Dendritic cell treated with granulocyte-macrophage colony-stimulating factor and Interleukin-4, amounts not matched to agents 40 ng/mL and 50 ng/mL, for 4 days (primary cell): ENCODE measurements at regions not wholly inside any gene's neighbourhood (a gene's known extent, or its start where the extent isn't known, plus 50 kb on each side); places are given as distances from the start of the nearest gene placed in this dataset.
"Not testable (repeated sequence)": the region's sequence is repeated elsewhere in the genome, so short reads cannot be mapped to it uniquely, and the experiment has no call there.

Experiments used
- H3K27ac Mint-ChIP-seq: one replicate; pipeline ENCODE4 v1.8.0; 2022; ENCODE audit warnings: mild to moderate bottlenecking, mixed read lengths
- H3K27me3 Mint-ChIP-seq: one replicate; pipeline ENCODE4 v1.8.0; 2022; ENCODE audit warnings: mild to moderate bottlenecking, mixed read lengths
- H3K36me3 Mint-ChIP-seq: one replicate; pipeline ENCODE4 v1.8.0; 2022; ENCODE audit warnings: low read depth, mixed read lengths
- H3K4me1 Mint-ChIP-seq: one replicate; pipeline ENCODE4 v1.8.0; 2022; ENCODE audit warnings: low read depth, mixed read lengths
- H3K4me3 Mint-ChIP-seq: one replicate; pipeline ENCODE4 v1.8.0; 2022; ENCODE audit warnings: mild to moderate bottlenecking, moderate library complexity, mixed read lengths
- H3K9me3 Mint-ChIP-seq: one replicate; pipeline ENCODE4 v1.8.0; 2022; ENCODE audit warnings: mixed read lengths
- intact Hi-C: fragments of 100-400 bp; cut with micrococcal nuclease; formaldehyde crosslinking; loops from one replicate; pipeline ENCODE4 v1.15.0; 2022

GRCh38 chr21:9820579-9820978, 700.8 kb upstream of the TPTE start:
- intact Hi-C loops, H3K36me3 Mint-ChIP-seq: not testable (repeated sequence)

DNA sequence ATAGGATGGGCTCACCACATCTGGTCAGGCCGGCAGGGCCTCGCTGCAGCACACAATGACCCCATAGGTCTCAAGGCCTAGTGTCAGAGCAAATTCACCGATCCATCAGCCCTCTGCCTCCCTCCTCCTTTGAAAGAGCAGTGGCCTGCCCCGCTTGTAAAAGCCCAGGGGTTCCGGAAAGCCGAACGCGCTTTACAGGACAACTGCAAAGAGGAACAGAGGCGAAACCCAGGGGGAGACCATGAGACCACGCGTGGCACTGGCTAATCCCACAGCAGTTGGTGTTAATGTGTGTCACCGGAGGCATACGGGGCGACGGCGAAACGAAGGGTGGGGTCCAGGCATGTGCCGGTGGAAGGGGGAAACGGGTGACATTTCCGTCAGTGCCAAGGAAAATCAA, 699.9 kb upstream of the TPTE start:
- peaks cover 43% of the 10 kb centered on the region for H3K9me3 Mint-ChIP-seq
- H3K27me3 Mint-ChIP-seq, intact Hi-C loops, H3K4me1 Mint-ChIP-seq, H3K4me3 Mint-ChIP-seq, H3K36me3 Mint-ChIP-seq, H3K27ac Mint-ChIP-seq: not testable (repeated sequence)

More at GRCh38 chr21:9820579-9820978, 700.8 kb upstream of the TPTE start:
- H3K4me1 Mint-ChIP-seq, H3K4me3 Mint-ChIP-seq, H3K27me3 Mint-ChIP-seq, H3K27ac Mint-ChIP-seq: not testable (repeated sequence)
- peaks cover 43% of the 10 kb centered on the region for H3K9me3 Mint-ChIP-seq

- intact Hi-C loops, H3K36me3 Mint-ChIP-seq, H3K27ac Mint-ChIP-seq, H3K4me3 Mint-ChIP-seq, H3K27me3 Mint-ChIP-seq, H3K4me1 Mint-ChIP-seq: not testable (repeated sequence)
- peaks cover 43% of the 10 kb centered on the region for H3K9me3 Mint-ChIP-seq
Observed at GRCh38 chr21:9822093-9822820, 699.1 kb upstream of the TPTE start.

DNA sequence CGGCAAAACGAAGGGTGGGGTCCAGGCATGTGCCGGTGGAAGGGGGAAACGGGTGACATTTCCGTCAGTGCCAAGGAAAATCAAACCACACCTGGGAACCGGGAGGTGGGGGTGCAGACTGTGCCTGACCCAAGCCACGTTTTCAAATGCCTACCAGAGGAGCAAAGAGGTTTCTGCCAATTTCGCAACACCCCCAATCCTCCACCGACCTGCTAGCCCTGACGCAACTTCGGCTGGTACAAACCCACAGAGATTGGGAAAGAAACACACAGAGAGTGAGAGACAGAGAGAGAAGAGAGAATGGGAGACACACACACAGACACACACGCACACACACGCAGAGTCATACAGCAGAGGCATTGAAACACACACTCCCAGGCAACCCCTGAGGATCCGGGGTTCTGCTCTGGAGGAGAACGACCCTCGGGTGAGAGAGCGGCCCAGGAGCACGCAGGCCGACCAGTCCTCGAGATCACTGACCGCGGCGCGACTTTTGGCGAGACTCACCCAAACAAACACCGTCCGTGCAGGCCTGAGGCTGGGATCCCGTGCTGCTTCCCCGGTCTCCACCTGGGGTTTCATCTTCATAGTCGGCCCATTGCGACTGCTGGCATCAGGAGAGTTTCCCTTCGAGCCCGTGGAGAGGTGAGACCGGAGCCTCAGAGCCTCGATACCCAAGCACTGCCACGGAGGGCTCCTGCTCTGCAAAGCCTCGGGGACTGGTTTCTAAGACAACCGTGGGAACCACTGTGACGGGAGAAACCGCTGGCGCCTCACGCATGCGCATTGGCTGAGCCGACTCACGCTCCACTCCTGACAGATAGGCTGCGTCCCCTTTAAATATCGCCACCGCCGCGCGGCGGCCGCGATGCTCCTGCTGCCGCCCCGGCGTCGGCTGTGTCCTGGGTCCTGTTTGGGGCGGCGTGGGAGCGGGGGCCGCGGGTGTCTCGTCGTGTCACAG, 697.9 kb upstream of the TPTE start:
- H3K4me1 Mint-ChIP-seq, H3K27ac Mint-ChIP-seq, H3K27me3 Mint-ChIP-seq, intact Hi-C loops, H3K36me3 Mint-ChIP-seq, H3K4me3 Mint-ChIP-seq: not testable (repeated sequence)
- peaks cover 43% of the 10 kb centered on the region for H3K9me3 Mint-ChIP-seq

DNA sequence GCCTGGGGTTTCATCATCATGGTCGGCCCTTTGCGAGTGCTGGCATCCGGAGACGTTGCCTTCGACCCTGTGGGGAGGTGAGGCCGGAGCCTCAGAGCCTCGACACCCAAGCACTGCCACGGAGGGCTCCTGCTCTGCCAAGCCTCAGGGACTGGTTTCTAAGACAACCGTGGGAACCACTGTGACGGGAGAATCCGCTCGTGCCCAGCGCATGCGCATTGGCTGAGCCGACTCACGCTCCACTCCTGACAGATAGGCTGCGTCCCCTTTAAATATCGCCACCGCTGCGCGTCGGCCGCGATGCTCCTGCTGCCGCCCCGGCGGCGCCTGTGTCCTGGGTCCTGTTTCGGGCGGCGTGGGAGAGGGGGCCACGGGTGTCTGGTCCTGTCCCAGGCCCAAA, 690.6 kb upstream of the TPTE start:
- H3K27me3 Mint-ChIP-seq, H3K36me3 Mint-ChIP-seq, H3K27ac Mint-ChIP-seq, intact Hi-C loops, H3K4me1 Mint-ChIP-seq, H3K4me3 Mint-ChIP-seq, H3K9me3 Mint-ChIP-seq: not testable (repeated sequence)

DNA sequence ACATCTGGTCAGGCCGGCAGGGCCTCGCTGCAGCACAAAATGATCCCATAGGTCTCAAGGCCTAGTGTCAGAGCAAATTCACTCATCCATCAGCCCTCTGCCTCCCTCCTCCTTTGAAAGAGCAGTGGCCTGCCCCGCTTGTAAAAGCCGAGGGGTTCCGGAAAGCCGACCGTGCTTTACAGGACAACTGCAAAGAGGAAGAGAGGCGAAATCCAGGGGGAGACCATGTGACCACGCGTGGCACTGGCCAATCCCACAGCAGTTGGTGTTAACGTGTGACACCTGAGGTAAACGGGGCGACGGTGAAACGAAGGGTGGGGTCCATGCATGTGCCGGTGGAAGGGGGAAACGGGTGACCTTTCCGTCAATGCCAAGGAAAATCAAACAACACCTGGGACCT, 688.6 kb upstream of the TPTE start:
- H3K36me3 Mint-ChIP-seq, H3K27ac Mint-ChIP-seq, H3K4me1 Mint-ChIP-seq, intact Hi-C loops, H3K27me3 Mint-ChIP-seq, H3K4me3 Mint-ChIP-seq: not testable (repeated sequence)
- peaks cover 17% of the 10 kb centered on the region for H3K9me3 Mint-ChIP-seq

- not testable (repeated sequence) for H3K4me1 Mint-ChIP-seq, H3K27ac Mint-ChIP-seq
Observed at GRCh38 chr21:9836547-9836946, 684.8 kb upstream of the TPTE start.

GRCh38 chr21:9837001-9837400, 684.4 kb upstream of the TPTE start:
- intact Hi-C loops, H3K4me3 Mint-ChIP-seq, H3K27ac Mint-ChIP-seq, H3K36me3 Mint-ChIP-seq, H3K4me1 Mint-ChIP-seq, H3K27me3 Mint-ChIP-seq: not testable (repeated sequence)
- peaks cover 55% of the 10 kb centered on the region for H3K9me3 Mint-ChIP-seq

More at GRCh38 chr21:9836547-9836946, 684.8 kb upstream of the TPTE start:
- H3K36me3 Mint-ChIP-seq, H3K27me3 Mint-ChIP-seq, intact Hi-C loops, H3K4me3 Mint-ChIP-seq: not testable (repeated sequence)
- H3K9me3 Mint-ChIP-seq = peaks cover 54% of the 10 kb centered on the region

- H3K9me3 Mint-ChIP-seq = peaks cover 56% of the 10 kb centered on the region
- H3K36me3 Mint-ChIP-seq = not testable (repeated sequence)
Observed at GRCh38 chr21:9837526-9837925, 683.9 kb upstream of the TPTE start.

GRCh38 chr21:9837946-9838737, 683.2 kb upstream of the TPTE start:
- Mint-ChIP-seq H3K27me3 (no peaks in the 10 kb centered on the region), H3K4me3 (no peak overlapping the region), H3K9me3 (peaks cover 58% of the 10 kb centered on the region), H3K27ac (no peak overlapping the region), H3K4me1 (no peaks in the 10 kb centered on the region), H3K36me3 (no peaks in the 10 kb centered on the region)
- intact Hi-C loops = no loop called here

More at GRCh38 chr21:9837526-9837925, 683.9 kb upstream of the TPTE start:
- intact Hi-C loops, H3K4me1 Mint-ChIP-seq, H3K4me3 Mint-ChIP-seq, H3K27ac Mint-ChIP-seq, H3K27me3 Mint-ChIP-seq: not testable (repeated sequence)

- no peaks in the 10 kb centered on the region for H3K27me3 Mint-ChIP-seq
- H3K27ac Mint-ChIP-seq = no peak overlapping the region
- no peaks in the 10 kb centered on the region for H3K36me3 Mint-ChIP-seq
- intact Hi-C loops = no loop called here
- no peak overlapping the region for H3K4me3 Mint-ChIP-seq
- H3K9me3 Mint-ChIP-seq = peaks cover 65% of the 10 kb centered on the region
- H3K4me1 Mint-ChIP-seq = no peaks in the 10 kb centered on the region
Observed at GRCh38 chr21:9838738-9839642, 682.4 kb upstream of the TPTE start.

GRCh38 chr21:9844106-9844505, 677.3 kb upstream of the TPTE start:
- H3K9me3 Mint-ChIP-seq = peaks cover 51% of the 10 kb centered on the region
- H3K27ac Mint-ChIP-seq, H3K4me3 Mint-ChIP-seq, H3K27me3 Mint-ChIP-seq, intact Hi-C loops, H3K36me3 Mint-ChIP-seq, H3K4me1 Mint-ChIP-seq: not testable (repeated sequence)

DNA sequence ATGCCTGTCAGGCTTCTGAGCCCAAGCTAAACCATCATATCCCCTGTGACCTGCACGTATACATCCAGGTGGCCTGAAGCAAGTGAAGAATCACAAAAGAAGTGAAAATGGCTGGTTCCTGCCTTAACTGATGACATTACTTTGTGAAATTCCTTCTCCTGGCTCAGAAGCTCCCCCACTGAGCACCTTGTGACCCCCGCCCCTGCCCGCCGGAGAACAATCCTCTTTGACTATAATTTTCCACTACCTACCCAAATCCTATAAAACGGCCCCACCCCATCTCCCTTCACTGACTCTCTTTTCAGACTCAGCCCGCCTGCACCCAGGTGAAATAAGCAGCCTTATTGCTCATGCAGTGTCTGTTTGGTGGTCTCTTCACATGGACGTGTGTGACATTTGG, 673.9 kb upstream of the TPTE start:
- peaks cover 26% of the 10 kb centered on the region for H3K9me3 Mint-ChIP-seq
- H3K36me3 Mint-ChIP-seq, intact Hi-C loops, H3K4me3 Mint-ChIP-seq, H3K4me1 Mint-ChIP-seq, H3K27ac Mint-ChIP-seq, H3K27me3 Mint-ChIP-seq: not testable (repeated sequence)
